Karpas-422 (cell line): ENCODE measurements at regions not wholly inside any gene's neighbourhood (a gene's known extent, or its start where the extent isn't known, plus 50 kb on each side); places are given as distances from the start of the nearest gene placed in this dataset.
A peak's percentile ranks its signal among the peaks of the same experiment; 100 is the strongest.

ENCODE experiments used
- DNase-seq: peaks from one replicate; pipeline ENCODE4 v3.0.0-alpha.2; 2015
- H2AFZ ChIP-seq: fragments of 200-600 bp; sonication (generic); 2 replicates; pipeline ENCODE4 v1.6.1; 2014; ENCODE audit warnings: antibody characterized with exemption, low read length, mixed read lengths
- H3K27ac ChIP-seq: fragments of 200-600 bp; sonication (generic); 2 replicates; pipeline ENCODE4 v1.5.1; 2014; ENCODE audit warnings: mild to moderate bottlenecking, low read length, moderate library complexity
- H3K27me3 ChIP-seq: fragments of 200-600 bp; sonication (generic); 2 replicates; pipeline ENCODE4 v1.6.1; 2014; ENCODE audit warnings: low read length, mixed read lengths
- H3K36me3 ChIP-seq: fragments of 200-600 bp; sonication (generic); 2 replicates; pipeline ENCODE4 v1.6.1; 2014; ENCODE audit warnings: low read length, mixed read lengths; ENCODE audit not compliant: insufficient read depth
- H3K4me1 ChIP-seq: fragments of 200-600 bp; sonication (generic); 2 replicates; pipeline ENCODE4 v1.6.1; 2014; ENCODE audit warnings: mild to moderate bottlenecking, low read length, mixed read lengths
- H3K4me2 ChIP-seq: fragments of 200-600 bp; sonication (generic); 2 replicates; pipeline ENCODE4 v1.6.1; 2014; ENCODE audit warnings: low read length, low read depth, mild to moderate bottlenecking; ENCODE audit not compliant: poor library complexity, severe bottlenecking
- H3K4me3 ChIP-seq: fragments of 200-600 bp; sonication (generic); 2 replicates; pipeline ENCODE4 v1.5.1; 2014; ENCODE audit warnings: mild to moderate bottlenecking, antibody characterized with exemption, low read length, mixed read lengths
- H3K79me2 ChIP-seq: fragments of 200-600 bp; sonication (generic); 2 replicates; pipeline ENCODE4 v1.6.1; 2014; ENCODE audit warnings: mild to moderate bottlenecking, low read length, mixed read lengths
- H3K9ac ChIP-seq: fragments of 200-600 bp; sonication (generic); 2 replicates; pipeline ENCODE4 v1.6.0; 2014; ENCODE audit warnings: low read length
- H3K9me2 ChIP-seq: fragments of 200-600 bp; sonication (generic), shearing (Covaris generic); replicated peaks from 2 replicates; pipeline ENCODE4 v1.6.0; 2014; ENCODE audit warnings: mild to moderate bottlenecking, low read length, moderate library complexity; ENCODE audit not compliant: insufficient read depth
- H3K9me3 ChIP-seq: fragments of 300-700, 200-600 bp; sonication (generic); 2 replicates; pipeline ENCODE4 v1.6.1; 2014; ENCODE audit warnings: low read length, mixed read lengths
- H4K20me1 ChIP-seq: fragments of 200-600 bp; sonication (generic); 2 replicates; pipeline ENCODE4 v1.6.1; 2014; ENCODE audit warnings: mild to moderate bottlenecking, antibody characterized with exemption, low read length, low read depth; ENCODE audit not compliant: insufficient read depth

DNA sequence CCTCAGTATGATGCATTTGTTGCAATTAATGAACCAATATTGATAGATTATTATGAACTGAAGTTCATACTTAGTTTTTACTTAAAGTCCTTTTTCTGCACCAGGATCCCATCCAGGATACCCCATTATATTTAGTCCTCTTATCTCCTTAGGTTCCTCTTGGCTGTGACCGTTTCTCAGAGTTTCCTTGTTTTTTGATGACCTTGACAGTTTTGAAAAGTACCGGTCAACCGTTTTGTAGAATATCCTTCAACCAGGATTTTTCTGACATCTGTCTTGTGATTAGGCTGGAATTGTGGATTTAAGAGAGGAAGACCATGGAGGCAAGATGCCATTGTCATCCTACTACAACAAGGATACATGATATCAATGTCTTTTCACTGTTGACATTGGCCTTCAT is 98.0 kb upstream of the F13A1 start:
- H3K36me3 ChIP-seq = no peaks in the 10 kb centered on the region
- no peaks in the 10 kb centered on the region for H4K20me1 ChIP-seq
- no peak for DNase-seq
- no peak overlapping the region for H3K9ac ChIP-seq
- no peak overlapping the region for H3K27ac ChIP-seq
- H3K9me2 ChIP-seq = no peaks in the 10 kb centered on the region
- no peak overlapping the region for H3K4me3 ChIP-seq
- no peaks in the 10 kb centered on the region for H3K27me3 ChIP-seq
- no peak overlapping the region for H3K4me2 ChIP-seq
- H3K79me2 ChIP-seq = no peaks in the 10 kb centered on the region
- H3K9me3 ChIP-seq = no peaks in the 10 kb centered on the region; the same call in 1 of the 2 replicates
- peaks cover 6% of the 10 kb centered on the region for H3K4me1 ChIP-seq
- H2AFZ ChIP-seq = no peak overlapping the region

DNA sequence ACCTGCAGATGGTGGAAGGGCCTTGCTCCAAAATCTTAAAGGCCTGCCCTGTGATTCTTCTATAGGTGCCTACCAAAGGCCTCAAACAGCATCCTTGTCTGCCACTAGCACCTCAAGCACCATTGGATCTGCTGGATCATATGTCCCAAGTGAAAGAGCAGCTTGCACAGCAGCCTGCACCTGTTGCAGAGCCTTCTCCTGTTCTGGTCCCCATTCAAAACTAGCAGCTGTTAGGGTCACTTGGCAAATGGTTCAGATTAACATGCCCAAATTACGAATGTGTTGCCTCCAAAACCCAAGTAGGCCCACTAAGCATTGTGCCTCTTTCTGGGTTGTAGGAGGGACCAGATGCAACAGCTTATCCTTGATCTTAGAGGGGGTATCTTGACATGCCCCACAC is 99.6 kb upstream of the F13A1 start:
- H2AFZ ChIP-seq = no peak overlapping the region
- no peaks in the 10 kb centered on the region for H3K79me2 ChIP-seq
- no peak overlapping the region for H3K4me2 ChIP-seq
- H3K9me2 ChIP-seq = no peaks in the 10 kb centered on the region
- no peak overlapping the region for H3K4me3 ChIP-seq
- no peaks in the 10 kb centered on the region for H3K27me3 ChIP-seq
- no peak for DNase-seq
- H4K20me1 ChIP-seq = no peaks in the 10 kb centered on the region
- no peak overlapping the region for H3K27ac ChIP-seq
- peaks cover 6% of the 10 kb centered on the region for H3K4me1 ChIP-seq
- H3K9me3 ChIP-seq = peaks cover 11% of the 10 kb centered on the region
- H3K9ac ChIP-seq = no peak overlapping the region
- H3K36me3 ChIP-seq = peaks cover 4% of the 10 kb centered on the region; the same call in 1 of the 2 replicates

DNA sequence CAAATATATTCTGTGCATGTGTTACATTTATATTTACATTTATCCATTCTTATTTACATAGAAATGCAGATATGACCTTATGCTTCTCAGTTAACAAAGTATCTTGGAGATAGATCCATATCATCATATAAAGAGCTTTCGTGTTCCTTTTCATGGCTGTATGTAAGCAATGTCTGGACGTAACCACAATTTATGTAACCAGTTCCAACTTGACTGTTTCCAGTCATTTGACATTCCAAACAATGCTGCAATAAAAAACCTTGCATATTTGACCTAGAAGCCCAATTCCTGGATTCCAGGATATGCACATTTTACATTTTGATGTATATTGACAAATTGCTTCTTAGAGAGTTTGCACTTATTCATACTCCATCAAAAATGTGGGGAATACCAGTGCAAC is 113.7 kb upstream of the F13A1 start:
- no peak for DNase-seq
- Histone ChIP-seq H3K9me3 (0 out of 2 replicates have a peak, but pooled peaks cover 4% of the 10 kb centered on the region), H3K27ac (no peak overlapping the region), H3K79me2 (no peaks in the 10 kb centered on the region), H3K4me3 (no peak overlapping the region), H3K36me3 (no peaks in the 10 kb centered on the region), H2AFZ (no peak overlapping the region), H3K9ac (no peak overlapping the region), H3K4me2 (no peak overlapping the region), H3K4me1 (no peaks in the 10 kb centered on the region), H4K20me1 (no peaks in the 10 kb centered on the region), H3K9me2 (no peaks in the 10 kb centered on the region), H3K27me3 (no peaks in the 10 kb centered on the region)

DNA sequence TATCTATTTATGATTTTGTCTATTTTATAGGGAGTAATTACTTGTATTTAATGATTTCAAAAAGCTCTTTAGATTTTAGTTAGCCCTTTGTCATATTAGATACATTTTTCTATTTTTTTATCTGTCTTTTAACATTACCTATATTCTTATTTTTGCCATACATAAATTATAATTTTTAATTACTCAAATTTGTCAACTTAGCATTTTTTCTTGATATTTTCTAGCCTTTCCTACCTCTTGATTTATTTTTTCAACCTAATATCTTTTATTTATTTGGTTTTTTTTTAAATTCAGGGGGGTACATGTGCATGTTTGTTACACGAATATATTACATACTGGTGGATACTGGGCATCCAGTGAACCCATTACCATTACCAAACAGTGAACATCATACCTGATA is 114.3 kb upstream of the F13A1 start:
- Histone ChIP-seq H3K27ac (no peak overlapping the region), H2AFZ (no peak overlapping the region), H3K27me3 (no peaks in the 10 kb centered on the region), H3K9me3 (0 out of 2 replicates have a peak, but pooled peaks cover 4% of the 10 kb centered on the region), H3K9me2 (no peaks in the 10 kb centered on the region), H4K20me1 (no peaks in the 10 kb centered on the region), H3K4me3 (no peak overlapping the region), H3K9ac (no peak overlapping the region), H3K36me3 (no peaks in the 10 kb centered on the region), H3K79me2 (no peaks in the 10 kb centered on the region), H3K4me1 (no peaks in the 10 kb centered on the region), H3K4me2 (no peak overlapping the region)
- DNase-seq = no peak

DNA sequence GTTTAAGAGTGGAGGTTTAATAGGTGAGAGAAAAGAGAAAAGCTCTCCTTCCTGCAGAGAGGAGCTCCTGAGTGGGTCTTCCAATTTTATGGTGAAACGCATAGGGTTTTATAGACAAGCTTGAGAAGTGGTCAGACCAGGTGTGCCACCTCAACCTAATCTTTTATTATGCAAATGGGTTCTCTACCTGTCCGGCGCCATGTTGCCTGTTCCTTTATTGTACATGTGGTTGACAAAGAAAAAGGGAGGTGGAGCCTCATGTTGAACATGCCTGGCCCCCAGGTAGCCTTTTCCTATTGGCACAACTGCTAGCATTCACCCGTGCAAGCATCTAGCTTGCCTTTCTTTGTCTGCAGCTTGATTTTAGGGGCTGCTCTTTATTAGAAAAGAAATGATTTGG is 115.9 kb upstream of the F13A1 start:
- Histone ChIP-seq H3K9me2 (no peaks in the 10 kb centered on the region), H3K4me1 (no peaks in the 10 kb centered on the region), H4K20me1 (no peaks in the 10 kb centered on the region), H3K79me2 (no peaks in the 10 kb centered on the region), H3K4me2 (no peak overlapping the region), H3K4me3 (no peak overlapping the region), H3K9ac (no peak overlapping the region), H3K36me3 (no peaks in the 10 kb centered on the region), H3K27ac (no peak overlapping the region), H3K9me3 (0 out of 2 replicates have a peak, but pooled peaks cover 4% of the 10 kb centered on the region), H2AFZ (no peak overlapping the region), H3K27me3 (no peaks in the 10 kb centered on the region)
- DNase-seq = no peak

DNA sequence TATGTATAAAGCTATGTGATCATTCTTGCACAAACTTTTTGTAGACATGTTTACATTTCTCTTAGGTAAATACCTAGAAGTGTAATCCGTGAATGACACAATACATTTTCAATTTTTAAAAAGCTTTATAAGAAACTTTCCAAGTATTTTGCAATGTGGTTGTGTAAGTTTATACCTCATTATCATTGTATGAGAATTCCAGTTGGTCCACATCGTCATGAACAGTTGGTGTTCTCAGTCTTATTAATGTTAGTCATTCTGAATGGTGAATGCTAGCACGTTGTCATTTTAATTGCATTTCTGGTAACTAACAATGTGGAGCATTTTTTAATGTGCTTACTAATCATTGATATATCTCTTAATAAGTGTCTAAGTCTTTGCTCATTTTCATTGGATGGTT is 116.5 kb upstream of the F13A1 start:
- Histone ChIP-seq H3K4me3 (no peak overlapping the region), H2AFZ (no peak overlapping the region), H3K4me1 (no peaks in the 10 kb centered on the region), H3K36me3 (no peaks in the 10 kb centered on the region), H3K4me2 (no peak overlapping the region), H3K9me2 (no peaks in the 10 kb centered on the region), H3K27ac (no peak overlapping the region), H4K20me1 (no peaks in the 10 kb centered on the region), H3K79me2 (no peaks in the 10 kb centered on the region), H3K9ac (no peak overlapping the region), H3K27me3 (no peaks in the 10 kb centered on the region), H3K9me3 (0 out of 2 replicates have a peak, but pooled peaks cover 4% of the 10 kb centered on the region)
- no peak for DNase-seq

DNA sequence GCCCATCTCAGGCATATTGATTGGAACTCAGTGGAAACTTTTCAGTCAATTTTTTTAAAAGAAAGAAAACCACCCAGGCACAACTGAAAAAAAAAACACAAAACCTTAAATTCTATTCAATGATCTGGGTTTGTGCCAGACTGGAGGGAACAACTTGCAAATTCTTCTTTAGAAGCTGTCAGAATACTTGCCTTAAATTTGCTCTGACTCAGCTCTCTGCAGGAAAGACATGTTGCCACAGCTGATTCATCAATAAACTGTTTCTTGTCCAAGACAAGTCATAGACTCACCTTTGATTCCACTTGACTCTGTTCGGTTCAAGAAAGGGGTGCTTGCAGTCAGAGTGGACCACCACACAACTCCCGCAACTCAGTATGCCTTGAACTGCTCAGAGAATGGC is 117.8 kb upstream of the F13A1 start:
- Histone ChIP-seq H3K9me2 (no peaks in the 10 kb centered on the region), H3K36me3 (no peaks in the 10 kb centered on the region), H3K4me1 (no peaks in the 10 kb centered on the region), H3K9ac (no peak overlapping the region), H2AFZ (no peak overlapping the region), H3K27ac (no peak overlapping the region), H3K79me2 (no peaks in the 10 kb centered on the region), H4K20me1 (no peaks in the 10 kb centered on the region), H3K4me2 (no peak overlapping the region), H3K27me3 (no peaks in the 10 kb centered on the region), H3K4me3 (no peak overlapping the region), H3K9me3 (0 out of 2 replicates have a peak, but pooled peaks cover 4% of the 10 kb centered on the region)
- DNase-seq = no peak

DNA sequence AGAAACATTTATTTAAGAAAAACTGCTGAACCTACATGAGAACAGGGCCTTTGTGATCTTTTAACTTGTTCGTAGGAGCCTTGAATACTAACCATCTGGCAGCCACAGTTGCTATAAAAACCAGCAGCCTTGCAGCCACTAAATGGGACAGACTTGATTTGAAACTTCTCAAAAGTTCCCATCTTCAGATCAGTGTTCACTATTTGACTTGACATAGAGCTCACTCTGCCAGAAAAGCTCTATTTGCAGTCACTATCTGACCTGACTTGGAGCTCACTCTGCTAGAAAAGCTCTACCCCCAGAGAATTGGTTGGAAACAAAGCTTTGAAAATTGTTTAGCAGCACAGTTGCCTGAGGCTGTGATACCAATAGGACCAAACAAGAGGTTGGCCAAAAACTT is 119.3 kb upstream of the F13A1 start:
- Histone ChIP-seq H3K27ac (no peak overlapping the region), H4K20me1 (no peaks in the 10 kb centered on the region), H3K27me3 (no peaks in the 10 kb centered on the region), H3K9ac (no peak overlapping the region), H3K79me2 (no peaks in the 10 kb centered on the region), H3K36me3 (no peaks in the 10 kb centered on the region), H3K9me3 (0 out of 2 replicates have a peak, but pooled peaks cover 4% of the 10 kb centered on the region), H3K4me3 (no peak overlapping the region), H3K4me1 (no peaks in the 10 kb centered on the region), H2AFZ (0 out of 2 replicates have a peak overlapping the region, but pooled peaks have one; percentile 10), H3K9me2 (no peaks in the 10 kb centered on the region), H3K4me2 (no peak overlapping the region)
- DNase-seq = no peak

DNA sequence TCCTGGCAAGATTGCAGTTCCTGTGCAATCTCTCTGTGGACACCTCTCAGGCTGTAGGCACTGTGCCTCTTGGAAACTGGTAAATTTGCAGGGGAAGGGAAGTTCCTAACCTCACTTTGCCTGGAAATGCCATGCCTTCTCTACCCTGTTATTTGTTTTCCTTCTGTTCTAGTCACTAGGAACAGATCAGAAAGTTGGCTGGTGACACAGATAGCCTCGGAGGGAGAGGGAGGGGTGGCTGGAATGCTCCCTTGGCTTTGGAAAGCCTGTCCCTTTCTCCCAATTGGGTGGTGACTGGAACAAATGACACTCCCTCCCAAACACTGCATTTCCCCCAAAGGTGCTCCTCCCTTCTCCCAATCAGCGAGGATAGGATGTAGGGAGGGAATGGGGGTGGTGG is 131.5 kb upstream of the F13A1 start:
- no peaks in the 10 kb centered on the region for H3K36me3 ChIP-seq
- no peak overlapping the region for H3K9ac ChIP-seq
- peaks cover 4% of the 10 kb centered on the region; the same call in 1 of the 2 replicates for H3K4me1 ChIP-seq
- H3K79me2 ChIP-seq = no peaks in the 10 kb centered on the region
- H3K27me3 ChIP-seq = no peaks in the 10 kb centered on the region
- no peak overlapping the region for H3K4me2 ChIP-seq
- no peak for DNase-seq
- no peaks in the 10 kb centered on the region for H3K9me3 ChIP-seq
- H3K4me3 ChIP-seq = no peak overlapping the region
- H3K9me2 ChIP-seq = no peaks in the 10 kb centered on the region
- no peak overlapping the region for H3K27ac ChIP-seq
- H4K20me1 ChIP-seq = no peaks in the 10 kb centered on the region
- H2AFZ ChIP-seq = no peak overlapping the region
